ENCODE measurements at regions not wholly inside any gene's neighbourhood (a gene's known extent, or its start where the extent isn't known, plus 50 kb on each side); places are given as distances from the start of the nearest gene placed in this dataset.

DNA sequence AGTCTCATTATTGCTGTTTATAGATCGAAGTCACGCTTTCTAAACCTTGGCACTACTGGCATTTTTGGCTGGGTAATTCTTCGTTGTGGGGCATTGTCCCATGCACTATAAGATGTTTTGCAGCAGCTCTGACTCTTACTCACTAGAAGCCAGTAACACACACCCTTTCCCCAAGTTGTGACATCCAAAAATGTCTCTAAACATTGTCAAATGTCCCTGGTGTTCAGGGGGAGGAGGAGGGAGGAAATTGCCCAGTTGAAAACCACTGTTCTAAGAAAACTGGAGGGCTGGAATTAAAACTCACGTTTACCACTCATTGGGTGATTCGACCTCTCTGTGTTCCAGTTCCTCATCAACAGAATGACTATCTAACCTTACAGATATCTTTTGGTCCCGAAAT is 115.7 kb upstream of the KLF7 start:
- no peaks in the 10 kb centered on the region for H3K27me3 ChIP-seq (ENCODE audit: insufficient read depth, low read length)
- ChIA-PET POLR2A (no interaction called here), CTCF (no interaction called here), RAD21 (ENCODE audit: low non-redundant PET in 1 of 2, low total read pairs in 2 of 2, uncharacterized antibody in 2 of 2, unreplicated experiment in 2 of 2) (no interaction called here)
- no peak overlapping the region for H3K9ac ChIP-seq (ENCODE audit: low read length)
- H3K9me3 ChIP-seq (ENCODE audit: control insufficient read depth in 1 of 2, insufficient read depth in 1 of 2, low read depth in 1 of 2, low read length in 2 of 2), result no peaks in the 10 kb centered on the region
- no peak overlapping the region for H3K4me3 ChIP-seq (replicated peaks in 1 of 2; ENCODE audit: low read depth in 1 of 2, low read length in 2 of 2)
- intact Hi-C loops (cut with micrococcal nuclease), result no loop called here
- DNase-seq (ENCODE audit: low read depth, low spot score) (no peak), ATAC-seq (no peak)
- no peaks in the 10 kb centered on the region for H3K36me3 ChIP-seq (ENCODE audit: control insufficient read depth in 1 of 2, insufficient read depth in 2 of 2, low read length in 2 of 2)
- H3K9me2 ChIP-seq (ENCODE audit: insufficient read depth), result no peaks in the 10 kb centered on the region
- no peak overlapping the region for H2AFZ ChIP-seq (ENCODE audit: low read depth, low read length, poor library complexity, severe bottlenecking)
- TF ChIP-seq RAD21 (IDR thresholded peaks at IDR 0.05; ENCODE audit: low read depth) (no peak), POLR2A (IDR thresholded peaks at IDR 0.05; ENCODE audit: borderline replicate concordance, extremely low read depth, insufficient read depth, insufficient read length) (no peak), SIN3A (IDR thresholded peaks at IDR 0.05; ENCODE audit: low read depth) (no peak), CBX3 (IDR thresholded peaks at IDR 0.05; ENCODE audit: low read depth) (no peak), CEBPB (IDR thresholded peaks at IDR 0.05; ENCODE audit: low read depth) (no peak), FOSL1 (IDR thresholded peaks at IDR 0.05; ENCODE audit: low read depth) (no peak), ELF1 (IDR thresholded peaks at IDR 0.05; ENCODE audit: borderline replicate concordance, low read depth) (no peak), ZNF274 (IDR thresholded peaks at IDR 0.05; ENCODE audit: low read depth, low read length) (no peak), EZH2 (IDR thresholded peaks at IDR 0.05) (no peak), SP1 (IDR thresholded peaks at IDR 0.05; ENCODE audit: low read depth) (no peak)
- TF ChIP-seq, protein P1, sequence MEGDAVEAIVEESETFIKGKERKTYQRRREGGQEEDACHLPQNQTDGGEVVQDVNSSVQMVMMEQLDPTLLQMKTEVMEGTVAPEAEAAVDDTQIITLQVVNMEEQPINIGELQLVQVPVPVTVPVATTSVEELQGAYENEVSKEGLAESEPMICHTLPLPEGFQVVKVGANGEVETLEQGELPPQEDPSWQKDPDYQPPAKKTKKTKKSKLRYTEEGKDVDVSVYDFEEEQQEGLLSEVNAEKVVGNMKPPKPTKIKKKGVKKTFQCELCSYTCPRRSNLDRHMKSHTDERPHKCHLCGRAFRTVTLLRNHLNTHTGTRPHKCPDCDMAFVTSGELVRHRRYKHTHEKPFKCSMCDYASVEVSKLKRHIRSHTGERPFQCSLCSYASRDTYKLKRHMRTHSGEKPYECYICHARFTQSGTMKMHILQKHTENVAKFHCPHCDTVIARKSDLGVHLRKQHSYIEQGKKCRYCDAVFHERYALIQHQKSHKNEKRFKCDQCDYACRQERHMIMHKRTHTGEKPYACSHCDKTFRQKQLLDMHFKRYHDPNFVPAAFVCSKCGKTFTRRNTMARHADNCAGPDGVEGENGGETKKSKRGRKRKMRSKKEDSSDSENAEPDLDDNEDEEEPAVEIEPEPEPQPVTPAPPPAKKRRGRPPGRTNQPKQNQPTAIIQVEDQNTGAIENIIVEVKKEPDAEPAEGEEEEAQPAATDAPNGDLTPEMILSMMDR (IDR thresholded peaks at IDR 0.05 in 2 of 3, conservative IDR thresholded peaks at IDR 0.05 in 1 of 3; ENCODE audit: borderline replicate concordance in 1 of 3, insufficient read depth in 1 of 3, low read depth in 2 of 3, low read length in 2 of 3), result no peak
- TF ChIP-seq, protein P2, sequence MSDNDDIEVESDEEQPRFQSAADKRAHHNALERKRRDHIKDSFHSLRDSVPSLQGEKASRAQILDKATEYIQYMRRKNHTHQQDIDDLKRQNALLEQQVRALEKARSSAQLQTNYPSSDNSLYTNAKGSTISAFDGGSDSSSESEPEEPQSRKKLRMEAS (IDR thresholded peaks at IDR 0.05), result no peak
- no peak overlapping the region for H3K27ac ChIP-seq (ENCODE audit: low read depth, low read length)
- H3K4me2 ChIP-seq (ENCODE audit: low read length), result no peak overlapping the region
- BruUV-seq (replicated peaks), result no TSS peak
- no peaks in the 10 kb centered on the region for H3K4me1 ChIP-seq (ENCODE audit: control insufficient read depth in 1 of 2, insufficient read depth in 2 of 2, low read length in 2 of 2)
- H4K20me1 ChIP-seq (ENCODE audit: insufficient read depth), result no peaks in the 10 kb centered on the region
- H3K79me2 ChIP-seq (ENCODE audit: insufficient read depth, low read length), result no peaks in the 10 kb centered on the region
